DOHH2 (cell line): ENCODE measurements at regions not wholly inside any gene's neighbourhood (a gene's known extent, or its start where the extent isn't known, plus 50 kb on each side); places are given as distances from the start of the nearest gene placed in this dataset.

Source experiments
- H3F3A ChIP-seq: fragments of 200-600 bp; sonication (generic), shearing (Covaris generic); 2 replicates; pipeline ENCODE4 v1.6.0; 2016; ENCODE audit warnings: antibody characterized with exemption, mild to moderate bottlenecking; ENCODE audit not compliant: control insufficient read depth, insufficient read depth
- H3K27ac ChIP-seq: fragments of 200-600 bp; sonication (generic); 2 replicates; pipeline ENCODE4 v1.5.1; 2014; ENCODE audit warnings: low read depth, mild to moderate bottlenecking, low read length, moderate library complexity
- H3K27me3 ChIP-seq: fragments of 200-600 bp; sonication (generic); 2 replicates; pipeline ENCODE4 v1.6.1; 2014; ENCODE audit warnings: mild to moderate bottlenecking, low read length, mixed read lengths; ENCODE audit not compliant: control insufficient read depth
- H3K36me3 ChIP-seq: fragments of 200-600 bp; sonication (generic); 2 replicates; pipeline ENCODE4 v1.6.1; 2014; ENCODE audit warnings: mild to moderate bottlenecking, low read length, moderate library complexity, mixed read lengths; ENCODE audit not compliant: control insufficient read depth
- H3K4me1 ChIP-seq: fragments of 200-600 bp; sonication (generic); 2 replicates; pipeline ENCODE4 v1.6.1; 2014; ENCODE audit warnings: mild to moderate bottlenecking, low read length, mixed read lengths; ENCODE audit not compliant: control insufficient read depth
- H3K4me2 ChIP-seq: fragments of 200-600 bp; sonication (generic); 2 replicates; pipeline ENCODE4 v1.6.0; 2014; ENCODE audit warnings: mild to moderate bottlenecking, low read length, moderate library complexity
- H3K4me3 ChIP-seq: fragments of 200-600 bp; sonication (generic); 2 replicates; pipeline ENCODE4 v1.5.1; 2014; ENCODE audit warnings: mild to moderate bottlenecking, low read length, mixed read lengths
- H3K79me2 ChIP-seq: fragments of 200-600 bp; sonication (generic); 2 replicates; pipeline ENCODE4 v1.6.1; 2014; ENCODE audit warnings: mild to moderate bottlenecking, low read length, mixed read lengths; ENCODE audit not compliant: control insufficient read depth
- H3K9me2 ChIP-seq: fragments of 200-600 bp; sonication (generic); replicated peaks from 2 replicates; pipeline ENCODE4 v1.6.1; 2014; ENCODE audit warnings: mild to moderate bottlenecking, low read length, mixed read lengths; ENCODE audit not compliant: control insufficient read depth
- H3K9me3 ChIP-seq: fragments of 200-600 bp; sonication (generic); 2 replicates; pipeline ENCODE4 v1.6.1; 2014; ENCODE audit warnings: antibody characterized with exemption, low read length, mixed read lengths; ENCODE audit not compliant: control insufficient read depth, insufficient read depth
- H4K20me1 ChIP-seq: fragments of 200-600 bp; sonication (generic); 2 replicates; pipeline ENCODE4 v1.6.0; 2014; ENCODE audit warnings: low read depth, mild to moderate bottlenecking, antibody characterized with exemption, low read length, moderate library complexity; ENCODE audit not compliant: control insufficient read depth, insufficient read depth
- EZH2phosphoT487 ChIP-seq: fragments of 200-600 bp; sonication (generic); IDR thresholded peaks from 2 replicates; pipeline ENCODE4 v1.6.1; 2017; ENCODE audit warnings: borderline replicate concordance, mild to moderate bottlenecking, antibody characterized with exemption, low read length, moderate library complexity, mixed read lengths
- TF ChIP-seq, protein P1 (sequence below): fragments of 200-600 bp; sonication (generic); IDR thresholded peaks from one replicate; pipeline ENCODE4 v1.5.1; 2014; ENCODE audit warnings: antibody characterized with exemption, mild to moderate bottlenecking, low read depth, low read length; ENCODE audit not compliant: poor library complexity, severe bottlenecking

DNA sequence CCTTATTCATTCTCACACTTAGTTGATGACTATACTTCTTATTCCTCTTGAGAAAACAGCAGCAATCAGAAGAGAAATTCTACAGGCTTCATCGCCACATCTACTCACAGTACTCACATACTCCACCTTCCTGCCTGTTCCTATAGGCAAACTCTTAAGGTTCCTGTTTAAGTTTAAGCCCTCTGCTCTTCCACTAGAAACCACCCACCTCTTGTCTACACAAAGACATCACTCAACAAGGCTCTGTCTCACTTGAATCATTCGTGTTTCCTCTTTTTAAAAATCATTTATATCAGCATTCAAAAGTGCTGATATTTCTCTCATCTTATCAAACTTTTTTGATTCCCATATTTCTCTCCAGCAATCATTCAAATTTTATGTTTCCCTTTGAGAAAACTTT, 85.5 kb upstream of the ADO start:
- H3K4me1 ChIP-seq, result no peaks in the 10 kb centered on the region
- no peak overlapping the region for H3K27ac ChIP-seq
- TF ChIP-seq, protein P1, sequence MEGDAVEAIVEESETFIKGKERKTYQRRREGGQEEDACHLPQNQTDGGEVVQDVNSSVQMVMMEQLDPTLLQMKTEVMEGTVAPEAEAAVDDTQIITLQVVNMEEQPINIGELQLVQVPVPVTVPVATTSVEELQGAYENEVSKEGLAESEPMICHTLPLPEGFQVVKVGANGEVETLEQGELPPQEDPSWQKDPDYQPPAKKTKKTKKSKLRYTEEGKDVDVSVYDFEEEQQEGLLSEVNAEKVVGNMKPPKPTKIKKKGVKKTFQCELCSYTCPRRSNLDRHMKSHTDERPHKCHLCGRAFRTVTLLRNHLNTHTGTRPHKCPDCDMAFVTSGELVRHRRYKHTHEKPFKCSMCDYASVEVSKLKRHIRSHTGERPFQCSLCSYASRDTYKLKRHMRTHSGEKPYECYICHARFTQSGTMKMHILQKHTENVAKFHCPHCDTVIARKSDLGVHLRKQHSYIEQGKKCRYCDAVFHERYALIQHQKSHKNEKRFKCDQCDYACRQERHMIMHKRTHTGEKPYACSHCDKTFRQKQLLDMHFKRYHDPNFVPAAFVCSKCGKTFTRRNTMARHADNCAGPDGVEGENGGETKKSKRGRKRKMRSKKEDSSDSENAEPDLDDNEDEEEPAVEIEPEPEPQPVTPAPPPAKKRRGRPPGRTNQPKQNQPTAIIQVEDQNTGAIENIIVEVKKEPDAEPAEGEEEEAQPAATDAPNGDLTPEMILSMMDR, result no peak
- no peaks in the 10 kb centered on the region for H3K9me2 ChIP-seq
- no peak overlapping the region for H3K4me2 ChIP-seq
- H4K20me1 ChIP-seq, result no peaks in the 10 kb centered on the region
- H3F3A ChIP-seq, result no peaks in the 10 kb centered on the region
- no peak overlapping the region for H3K4me3 ChIP-seq
- no peaks in the 10 kb centered on the region for H3K9me3 ChIP-seq
- no peaks in the 10 kb centered on the region for H3K36me3 ChIP-seq
- no peaks in the 10 kb centered on the region for H3K27me3 ChIP-seq
- no peaks in the 10 kb centered on the region for H3K79me2 ChIP-seq

DNA sequence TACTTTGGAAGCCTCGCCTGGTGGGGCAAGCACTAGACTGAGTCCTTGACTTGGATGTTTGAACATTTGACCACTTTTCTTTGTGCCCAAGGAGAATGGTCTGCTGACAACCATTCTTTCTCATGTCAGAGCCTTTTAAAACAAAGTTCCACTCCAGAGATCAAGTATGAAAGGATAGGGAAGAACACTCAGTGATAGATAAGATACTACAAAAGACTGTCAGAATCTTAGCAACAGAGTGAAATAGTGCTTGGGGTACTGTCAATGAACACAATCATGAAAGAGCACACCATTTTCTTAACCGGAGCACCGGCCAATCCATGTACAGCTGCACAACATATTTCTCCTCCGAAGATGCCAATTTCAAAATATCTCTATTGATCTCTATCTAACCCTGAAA, 82.8 kb upstream of the ADO start:
- no peak overlapping the region for H3K27ac ChIP-seq
- H3F3A ChIP-seq, result no peaks in the 10 kb centered on the region
- H4K20me1 ChIP-seq, result no peaks in the 10 kb centered on the region
- H3K36me3 ChIP-seq, result no peaks in the 10 kb centered on the region
- no peaks in the 10 kb centered on the region for H3K9me3 ChIP-seq
- H3K79me2 ChIP-seq, result no peaks in the 10 kb centered on the region
- H3K27me3 ChIP-seq, result no peaks in the 10 kb centered on the region
- no peak overlapping the region for H3K4me3 ChIP-seq
- TF ChIP-seq, protein P1, result no peak
- TF ChIP-seq EZH2phosphoT487, result no peak
- no peaks in the 10 kb centered on the region for H3K9me2 ChIP-seq
- no peak overlapping the region for H3K4me2 ChIP-seq
- H3K4me1 ChIP-seq, result no peaks in the 10 kb centered on the region

DNA sequence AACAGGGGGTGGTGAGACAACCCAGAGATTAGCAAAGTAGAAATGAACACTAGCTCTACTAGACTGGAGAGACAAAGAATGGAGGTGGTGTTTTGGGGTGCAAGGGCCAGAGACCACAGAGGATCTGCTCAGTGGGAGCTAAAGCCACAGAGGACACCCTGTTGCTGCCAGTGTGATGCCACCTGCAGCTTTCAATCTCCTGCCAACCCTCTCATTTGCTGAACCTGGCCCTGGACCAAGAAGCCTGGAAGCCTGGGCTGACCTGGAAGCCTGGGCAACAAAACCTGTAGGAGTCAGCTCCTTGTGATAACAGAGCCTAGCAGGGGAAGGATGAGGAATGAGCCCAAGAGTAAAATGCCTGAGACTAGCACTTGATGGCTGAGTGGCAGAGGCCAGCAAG, 81.1 kb upstream of the ADO start:
- H3K4me3 ChIP-seq, result no peak overlapping the region
- H3K9me3 ChIP-seq, result no peaks in the 10 kb centered on the region
- H3K4me2 ChIP-seq, result no peak overlapping the region
- no peak overlapping the region for H3K27ac ChIP-seq
- no peak for TF ChIP-seq EZH2phosphoT487
- TF ChIP-seq, protein P1, result no peak
- H3K79me2 ChIP-seq, result no peaks in the 10 kb centered on the region
- no peaks in the 10 kb centered on the region for H3K27me3 ChIP-seq
- H3F3A ChIP-seq, result no peaks in the 10 kb centered on the region
- no peaks in the 10 kb centered on the region for H4K20me1 ChIP-seq
- no peaks in the 10 kb centered on the region for H3K4me1 ChIP-seq
- H3K36me3 ChIP-seq, result no peaks in the 10 kb centered on the region
- H3K9me2 ChIP-seq, result no peaks in the 10 kb centered on the region

DNA sequence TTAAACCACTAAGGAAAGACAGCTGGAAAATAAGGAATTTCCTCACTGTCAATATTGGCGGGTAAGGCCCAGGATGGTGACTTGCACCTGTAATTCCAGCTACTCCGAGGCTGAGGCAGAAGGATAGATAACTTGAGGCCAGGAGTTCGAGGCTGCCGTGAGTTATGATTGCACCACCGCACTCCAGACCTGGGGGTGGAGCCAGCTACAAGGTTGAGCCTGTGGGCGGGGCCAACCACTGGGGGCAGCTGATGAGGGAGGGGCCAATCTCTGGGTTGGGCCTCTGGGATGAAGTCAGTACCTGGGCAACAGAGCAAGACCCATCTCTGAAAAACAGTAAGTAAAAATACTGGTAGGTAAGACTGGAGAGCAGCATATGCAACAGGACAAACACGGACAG, 80.1 kb upstream of the ADO start:
- TF ChIP-seq, protein P1, result no peak
- no peak for TF ChIP-seq EZH2phosphoT487
- H3K9me2 ChIP-seq, result no peaks in the 10 kb centered on the region
- H3F3A ChIP-seq, result no peaks in the 10 kb centered on the region
- no peaks in the 10 kb centered on the region for H4K20me1 ChIP-seq
- H3K9me3 ChIP-seq, result no peaks in the 10 kb centered on the region
- H3K4me2 ChIP-seq, result no peak overlapping the region
- H3K79me2 ChIP-seq, result no peaks in the 10 kb centered on the region
- no peak overlapping the region for H3K4me3 ChIP-seq
- no peaks in the 10 kb centered on the region for H3K36me3 ChIP-seq
- H3K27me3 ChIP-seq, result no peaks in the 10 kb centered on the region
- H3K27ac ChIP-seq, result no peak overlapping the region
- H3K4me1 ChIP-seq, result no peaks in the 10 kb centered on the region
